ENCODE measurements at regions not wholly inside any gene's neighbourhood (a gene's known extent, or its start where the extent isn't known, plus 50 kb on each side); places are given as distances from the start of the nearest gene placed in this dataset.

GRCh38 chr13:55214841-55215345 is 1925.8 kb upstream of the PRR20A start:
- ATAC-seq: no peak
- TF ChIP-seq ZC3H10 (CRISPR knock-in tag; IDR thresholded peaks at IDR 0.05) (no peak), SNAI2 (CRISPR knock-in tag; IDR thresholded peaks at IDR 0.05) (no peak), ARNTL (CRISPR knock-in tag; IDR thresholded peaks at IDR 0.05; ENCODE audit: borderline replicate concordance, low read depth) (no peak), ESRRG (CRISPR knock-in tag; IDR thresholded peaks at IDR 0.05) (no peak), ZFP30 (CRISPR knock-in tag; IDR thresholded peaks at IDR 0.05) (no peak), ISL1 (CRISPR knock-in tag; IDR thresholded peaks at IDR 0.05) (no peak), ZFP3 (CRISPR knock-in tag; IDR thresholded peaks at IDR 0.05) (no peak), TSHZ2 (CRISPR knock-in tag; IDR thresholded peaks at IDR 0.05) (no peak), CREB5 (CRISPR knock-in tag; IDR thresholded peaks at IDR 0.05; ENCODE audit: low read depth) (no peak)

- TF ChIP-seq OSR1 (CRISPR knock-in tag; IDR thresholded peaks at IDR 0.05): no peak
- no peak for TF ChIP-seq TCF4 (CRISPR knock-in tag; IDR thresholded peaks at IDR 0.05; ENCODE audit: borderline replicate concordance)
- TF ChIP-seq ZNF70 (CRISPR knock-in tag; IDR thresholded peaks at IDR 0.05): no peak
- TF ChIP-seq CSDC2 (CRISPR knock-in tag; IDR thresholded peaks at IDR 0.05): no peak
- no peak for TF ChIP-seq ARNTL (CRISPR knock-in tag; IDR thresholded peaks at IDR 0.05; ENCODE audit: borderline replicate concordance, low read depth)
- no peak for TF ChIP-seq TSHZ2 (CRISPR knock-in tag; IDR thresholded peaks at IDR 0.05)
- TF ChIP-seq POU6F1 (CRISPR knock-in tag; IDR thresholded peaks at IDR 0.05; ENCODE audit: borderline replicate concordance, low read depth): no peak
- no peak for TF ChIP-seq ISL1 (CRISPR knock-in tag; IDR thresholded peaks at IDR 0.05)
- TF ChIP-seq ZFP3 (CRISPR knock-in tag; IDR thresholded peaks at IDR 0.05): no peak
- no peak for TF ChIP-seq ZNF8 (CRISPR knock-in tag; IDR thresholded peaks at IDR 0.05)
- no peak for TF ChIP-seq BACH2 (CRISPR knock-in tag; IDR thresholded peaks at IDR 0.05; ENCODE audit: borderline replicate concordance)
- TF ChIP-seq ZFP30 (CRISPR knock-in tag; IDR thresholded peaks at IDR 0.05): no peak
- no peak for TF ChIP-seq GLIS3 (CRISPR knock-in tag; IDR thresholded peaks at IDR 0.05)
- no peak for TF ChIP-seq TOX (CRISPR knock-in tag; IDR thresholded peaks at IDR 0.05; ENCODE audit: borderline replicate concordance)
- TF ChIP-seq RARB (CRISPR knock-in tag; IDR thresholded peaks at IDR 0.05): no peak
- no peak for ATAC-seq
These were observed 1921.2 kb upstream of the PRR20A start for GRCh38 chr13:55219538-55219937.

- no peak for TF ChIP-seq TSHZ2 (CRISPR knock-in tag; IDR thresholded peaks at IDR 0.05)
- no peak for ATAC-seq
These were observed 1910.7 kb upstream of the PRR20A start for GRCh38 chr13:55229906-55230569.
